ENCODE measurements at regions not wholly inside any gene's neighbourhood (a gene's known extent, or its start where the extent isn't known, plus 50 kb on each side); places are given as distances from the start of the nearest gene placed in this dataset.

DNA sequence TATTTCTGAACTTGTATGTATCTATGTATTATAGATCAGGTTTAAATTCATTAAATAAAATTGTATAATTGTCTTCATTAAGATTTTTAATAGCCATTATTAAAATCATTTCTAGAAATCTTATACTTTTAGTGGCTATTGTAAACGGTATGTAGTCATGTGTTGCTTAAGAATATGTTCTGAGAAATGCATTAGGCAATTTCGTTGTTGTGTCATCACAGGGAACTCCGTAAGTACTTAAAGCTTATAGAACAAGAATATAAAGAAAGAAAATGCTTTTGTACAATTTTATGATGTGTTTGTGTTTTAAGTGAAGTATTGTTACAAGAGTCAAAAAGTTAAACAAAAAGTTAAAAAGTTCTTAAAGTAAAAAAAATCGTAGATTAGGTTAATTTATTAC lies 765.8 kb downstream of the METTL4 start:
- TF ChIP-seq, protein P1, sequence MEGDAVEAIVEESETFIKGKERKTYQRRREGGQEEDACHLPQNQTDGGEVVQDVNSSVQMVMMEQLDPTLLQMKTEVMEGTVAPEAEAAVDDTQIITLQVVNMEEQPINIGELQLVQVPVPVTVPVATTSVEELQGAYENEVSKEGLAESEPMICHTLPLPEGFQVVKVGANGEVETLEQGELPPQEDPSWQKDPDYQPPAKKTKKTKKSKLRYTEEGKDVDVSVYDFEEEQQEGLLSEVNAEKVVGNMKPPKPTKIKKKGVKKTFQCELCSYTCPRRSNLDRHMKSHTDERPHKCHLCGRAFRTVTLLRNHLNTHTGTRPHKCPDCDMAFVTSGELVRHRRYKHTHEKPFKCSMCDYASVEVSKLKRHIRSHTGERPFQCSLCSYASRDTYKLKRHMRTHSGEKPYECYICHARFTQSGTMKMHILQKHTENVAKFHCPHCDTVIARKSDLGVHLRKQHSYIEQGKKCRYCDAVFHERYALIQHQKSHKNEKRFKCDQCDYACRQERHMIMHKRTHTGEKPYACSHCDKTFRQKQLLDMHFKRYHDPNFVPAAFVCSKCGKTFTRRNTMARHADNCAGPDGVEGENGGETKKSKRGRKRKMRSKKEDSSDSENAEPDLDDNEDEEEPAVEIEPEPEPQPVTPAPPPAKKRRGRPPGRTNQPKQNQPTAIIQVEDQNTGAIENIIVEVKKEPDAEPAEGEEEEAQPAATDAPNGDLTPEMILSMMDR (IDR thresholded peaks at IDR 0.05; ENCODE audit: low read depth, low read length), result no peak
- no peak for TF ChIP-seq EZH2phosphoT487 (IDR thresholded peaks at IDR 0.05; ENCODE audit: low read depth)

Data from OCI-LY3 (cell line).